Sigmoid colon (tissue), 3 donors: ENCODE measurements at regions not wholly inside any gene's neighbourhood (a gene's known extent, or its start where the extent isn't known, plus 50 kb on each side); places are given as distances from the start of the nearest gene placed in this dataset.

Source experiments
- CTCF ChIP-seq, 4 experiments: fragments of 450-650 bp in 3 of 4; fragments of 200-600 bp in 1 of 4; IDR thresholded peaks; one replicate each; pipeline ENCODE4 v1.5.1; 2016 to 2019; ENCODE audit warnings: antibody characterized with exemption in 4 of 4, mild to moderate bottlenecking in 3 of 4, moderate library complexity in 2 of 4
- POLR2A ChIP-seq, 2 donors: fragments of 450-650 bp; IDR thresholded peaks; one replicate each; pipeline ENCODE4 v1.6.1; 2016; ENCODE audit warnings: antibody characterized with exemption in 2 of 2, mild to moderate bottlenecking in 2 of 2, moderate library complexity in 2 of 2

- no peak for TF ChIP-seq CTCF (IDR thresholded peaks at IDR 0.05)
- TF ChIP-seq POLR2A (IDR thresholded peaks at IDR 0.05): no peak
Observed at GRCh38 chr12:114982760-114983159, 298.8 kb upstream of the TBX3 start.
